NB4 (cell line): ENCODE measurements at regions not wholly inside any gene's neighbourhood (a gene's known extent, or its start where the extent isn't known, plus 50 kb on each side); places are given as distances from the start of the nearest gene placed in this dataset.

Experiments used
- MYC ChIP-seq: IDR thresholded peaks from 2 replicates; pipeline ENCODE4 v1.6.1; 2011; ENCODE audit warnings: low read depth, low read length
- POLR2A ChIP-seq: IDR thresholded peaks from 2 replicates; pipeline ENCODE4 v1.6.1; 2011; ENCODE audit warnings: mild to moderate bottlenecking; ENCODE audit not compliant: insufficient read length; ENCODE audit errors: extremely low read depth
- TF ChIP-seq, protein P1 (sequence below): IDR thresholded peaks from one replicate; pipeline ENCODE4 v1.5.1; 2012; ENCODE audit warnings: low read depth, low read length
- TF ChIP-seq, protein P2 (sequence below): IDR thresholded peaks from 2 replicates; pipeline ENCODE4 v1.6.1; 2011; ENCODE audit warnings: low read depth, low read length

DNA sequence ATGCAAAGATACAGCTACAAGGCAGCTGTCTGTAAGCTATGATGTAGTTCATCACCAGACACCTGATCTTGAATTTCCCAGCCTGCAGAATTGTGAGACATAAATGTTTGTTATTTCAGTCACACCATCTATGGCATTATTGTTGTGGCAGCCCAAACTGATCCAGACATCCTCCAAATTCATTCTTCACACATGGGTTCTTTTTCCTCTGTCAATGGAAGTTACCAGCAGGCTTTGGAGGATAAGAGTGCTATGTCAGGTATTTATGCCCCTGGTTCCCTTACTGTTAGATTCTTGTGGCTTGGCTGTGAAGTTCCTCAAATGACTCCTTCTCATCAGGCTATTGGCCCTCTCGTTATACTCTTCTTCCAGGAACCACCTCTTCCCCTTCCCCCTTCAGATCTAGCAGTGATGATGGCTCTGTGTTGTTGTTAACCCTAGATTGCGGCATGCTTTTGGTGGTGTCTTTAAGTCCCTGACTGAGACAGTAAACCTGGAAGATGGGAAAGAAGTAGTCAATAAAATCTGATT is 91.0 kb upstream of the CHMP2B start:
- TF ChIP-seq, protein P1, sequence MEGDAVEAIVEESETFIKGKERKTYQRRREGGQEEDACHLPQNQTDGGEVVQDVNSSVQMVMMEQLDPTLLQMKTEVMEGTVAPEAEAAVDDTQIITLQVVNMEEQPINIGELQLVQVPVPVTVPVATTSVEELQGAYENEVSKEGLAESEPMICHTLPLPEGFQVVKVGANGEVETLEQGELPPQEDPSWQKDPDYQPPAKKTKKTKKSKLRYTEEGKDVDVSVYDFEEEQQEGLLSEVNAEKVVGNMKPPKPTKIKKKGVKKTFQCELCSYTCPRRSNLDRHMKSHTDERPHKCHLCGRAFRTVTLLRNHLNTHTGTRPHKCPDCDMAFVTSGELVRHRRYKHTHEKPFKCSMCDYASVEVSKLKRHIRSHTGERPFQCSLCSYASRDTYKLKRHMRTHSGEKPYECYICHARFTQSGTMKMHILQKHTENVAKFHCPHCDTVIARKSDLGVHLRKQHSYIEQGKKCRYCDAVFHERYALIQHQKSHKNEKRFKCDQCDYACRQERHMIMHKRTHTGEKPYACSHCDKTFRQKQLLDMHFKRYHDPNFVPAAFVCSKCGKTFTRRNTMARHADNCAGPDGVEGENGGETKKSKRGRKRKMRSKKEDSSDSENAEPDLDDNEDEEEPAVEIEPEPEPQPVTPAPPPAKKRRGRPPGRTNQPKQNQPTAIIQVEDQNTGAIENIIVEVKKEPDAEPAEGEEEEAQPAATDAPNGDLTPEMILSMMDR: no peak
- TF ChIP-seq MYC (no peak), POLR2A (no peak)
- TF ChIP-seq, protein P2, sequence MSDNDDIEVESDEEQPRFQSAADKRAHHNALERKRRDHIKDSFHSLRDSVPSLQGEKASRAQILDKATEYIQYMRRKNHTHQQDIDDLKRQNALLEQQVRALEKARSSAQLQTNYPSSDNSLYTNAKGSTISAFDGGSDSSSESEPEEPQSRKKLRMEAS: no peak
